ENCODE measurements at regions not wholly inside any gene's neighbourhood (a gene's known extent, or its start where the extent isn't known, plus 50 kb on each side); places are given as distances from the start of the nearest gene placed in this dataset.

DNA sequence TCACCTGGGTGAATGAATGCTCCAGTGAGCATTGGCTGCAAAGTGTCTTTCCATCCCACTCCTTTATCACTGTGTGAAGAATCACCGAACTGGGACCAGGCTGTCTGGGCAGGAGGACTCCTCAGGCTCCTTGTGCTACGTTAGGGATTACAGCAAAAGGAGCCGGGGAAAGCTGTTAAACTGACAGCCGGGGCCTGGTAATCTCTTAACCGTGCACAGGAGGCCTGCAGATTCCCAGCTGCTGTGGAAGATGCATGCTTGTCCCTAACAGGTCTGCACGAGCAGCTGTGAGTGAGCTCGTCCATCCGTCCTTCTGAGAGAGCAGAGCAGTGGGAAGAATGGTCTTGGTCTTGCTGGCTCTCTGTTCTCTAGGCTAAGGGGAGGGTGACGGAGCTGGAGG, 231.5 kb downstream of the AACS start:
- ChIA-PET POLR2A (no interaction called here), CTCF (interaction anchor here (2.2 kb wide), 1 partner anchor 59 kb away, joined by 9 read pairs; no protein-coding TSS in a partner anchor)
- no peak for TF ChIP-seq GTF2I (CRISPR knock-in tag; conservative IDR thresholded peaks at IDR 0.05)
- TF ChIP-seq ZNF416 (CRISPR knock-in tag; IDR thresholded peaks at IDR 0.05), result no peak
- no peak for TF ChIP-seq IRF2 (CRISPR knock-in tag; IDR thresholded peaks at IDR 0.05; ENCODE audit: borderline replicate concordance, low read depth)
- TF ChIP-seq, protein P1, sequence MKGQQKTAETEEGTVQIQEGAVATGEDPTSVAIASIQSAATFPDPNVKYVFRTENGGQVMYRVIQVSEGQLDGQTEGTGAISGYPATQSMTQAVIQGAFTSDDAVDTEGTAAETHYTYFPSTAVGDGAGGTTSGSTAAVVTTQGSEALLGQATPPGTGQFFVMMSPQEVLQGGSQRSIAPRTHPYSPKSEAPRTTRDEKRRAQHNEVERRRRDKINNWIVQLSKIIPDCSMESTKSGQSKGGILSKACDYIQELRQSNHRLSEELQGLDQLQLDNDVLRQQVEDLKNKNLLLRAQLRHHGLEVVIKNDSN (CRISPR knock-in tag; IDR thresholded peaks at IDR 0.05), result no peak
- no peaks in the 10 kb centered on the region for H3K27me3 Mint-ChIP-seq (ENCODE audit: low read depth)
- no peaks in the 10 kb centered on the region for H3K4me1 Mint-ChIP-seq
- DNase-seq (ENCODE audit: low spot score), result no peak
- no peak overlapping the region for H3K4me3 Mint-ChIP-seq
- no peak for ATAC-seq
- H3K36me3 Mint-ChIP-seq, result peaks cover 5% of the 10 kb centered on the region; the same call in 1 of the 2 replicates
- peaks cover 10% of the 10 kb centered on the region for H3K9me3 Mint-ChIP-seq
- no peak overlapping the region for H3K27ac Mint-ChIP-seq

DNA sequence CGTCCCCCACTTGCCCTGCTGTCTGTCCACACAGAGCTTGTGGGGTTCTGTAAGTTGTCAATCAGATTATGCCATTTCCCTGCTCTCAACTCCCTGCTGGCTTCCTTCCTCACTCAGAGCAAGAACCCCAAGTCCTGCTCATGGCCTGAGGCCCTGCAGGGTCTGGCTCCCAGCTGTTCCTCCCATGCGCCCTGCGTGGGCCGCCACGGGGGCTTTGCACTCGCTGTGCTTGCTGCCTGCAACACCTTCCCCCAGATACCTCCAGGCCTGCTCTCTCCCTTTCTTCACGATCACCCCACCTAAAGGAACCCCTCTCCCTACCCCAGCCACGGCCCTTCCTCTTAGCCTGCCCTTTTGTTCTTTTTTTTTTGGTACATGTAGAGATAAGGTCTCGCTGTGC, 234.6 kb downstream of the AACS start:
- ATAC-seq, result no peak
- ChIA-PET CTCF (no interaction called here), POLR2A (no interaction called here)
- peak overlapping the region; percentile 8; the same call in 1 of the 2 replicates for H3K27ac Mint-ChIP-seq
- H3K36me3 Mint-ChIP-seq, result peaks cover 15% of the 10 kb centered on the region
- H3K4me3 Mint-ChIP-seq, result no peak overlapping the region
- H3K9me3 Mint-ChIP-seq, result peaks cover 11% of the 10 kb centered on the region
- no peak for TF ChIP-seq MXD4 (CRISPR knock-in tag; IDR thresholded peaks at IDR 0.05; ENCODE audit: borderline replicate concordance)
- TF ChIP-seq, protein P2, sequence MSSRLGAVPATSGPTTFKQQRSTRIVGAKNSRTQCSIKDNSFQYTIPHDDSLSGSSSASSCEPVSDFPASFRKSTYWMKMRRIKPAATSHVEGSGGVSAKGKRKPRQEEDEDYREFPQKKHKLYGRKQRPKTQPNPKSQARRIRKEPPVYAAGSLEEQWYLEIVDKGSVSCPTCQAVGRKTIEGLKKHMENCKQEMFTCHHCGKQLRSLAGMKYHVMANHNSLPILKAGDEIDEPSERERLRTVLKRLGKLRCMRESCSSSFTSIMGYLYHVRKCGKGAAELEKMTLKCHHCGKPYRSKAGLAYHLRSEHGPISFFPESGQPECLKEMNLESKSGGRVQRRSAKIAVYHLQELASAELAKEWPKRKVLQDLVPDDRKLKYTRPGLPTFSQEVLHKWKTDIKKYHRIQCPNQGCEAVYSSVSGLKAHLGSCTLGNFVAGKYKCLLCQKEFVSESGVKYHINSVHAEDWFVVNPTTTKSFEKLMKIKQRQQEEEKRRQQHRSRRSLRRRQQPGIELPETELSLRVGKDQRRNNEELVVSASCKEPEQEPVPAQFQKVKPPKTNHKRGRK (CRISPR knock-in tag; IDR thresholded peaks at IDR 0.05; ENCODE audit: borderline replicate concordance), result no peak
- TF ChIP-seq KAT7 (CRISPR knock-in tag; IDR thresholded peaks at IDR 0.05; ENCODE audit: borderline replicate concordance), result no peak
- TF ChIP-seq, protein P3, sequence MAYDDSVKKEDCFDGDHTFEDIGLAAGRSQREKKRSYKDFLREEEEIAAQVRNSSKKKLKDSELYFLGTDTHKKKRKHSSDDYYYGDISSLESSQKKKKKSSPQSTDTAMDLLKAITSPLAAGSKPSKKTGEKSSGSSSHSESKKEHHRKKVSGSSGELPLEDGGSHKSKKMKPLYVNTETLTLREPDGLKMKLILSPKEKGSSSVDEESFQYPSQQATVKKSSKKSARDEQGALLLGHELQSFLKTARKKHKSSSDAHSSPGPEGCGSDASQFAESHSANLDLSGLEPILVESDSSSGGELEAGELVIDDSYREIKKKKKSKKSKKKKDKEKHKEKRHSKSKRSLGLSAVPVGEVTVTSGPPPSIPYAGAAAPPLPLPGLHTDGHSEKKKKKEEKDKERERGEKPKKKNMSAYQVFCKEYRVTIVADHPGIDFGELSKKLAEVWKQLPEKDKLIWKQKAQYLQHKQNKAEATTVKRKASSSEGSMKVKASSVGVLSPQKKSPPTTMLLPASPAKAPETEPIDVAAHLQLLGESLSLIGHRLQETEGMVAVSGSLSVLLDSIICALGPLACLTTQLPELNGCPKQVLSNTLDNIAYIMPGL (CRISPR knock-in tag; IDR thresholded peaks at IDR 0.05), result no peak
- TF ChIP-seq ZNF317 (CRISPR knock-in tag; IDR thresholded peaks at IDR 0.05; ENCODE audit: borderline replicate concordance, low read depth), result no peak
- no peak for TF ChIP-seq JAZF1 (CRISPR knock-in tag; IDR thresholded peaks at IDR 0.05)
- no peak for TF ChIP-seq SOX15 (CRISPR knock-in tag; IDR thresholded peaks at IDR 0.05)
- no peak for TF ChIP-seq MYBL2 (CRISPR knock-in tag; IDR thresholded peaks at IDR 0.05)
- no peak for TF ChIP-seq NR3C1 (CRISPR knock-in tag; conservative IDR thresholded peaks at IDR 0.05; ENCODE audit: low read depth)
- TF ChIP-seq, protein P4, sequence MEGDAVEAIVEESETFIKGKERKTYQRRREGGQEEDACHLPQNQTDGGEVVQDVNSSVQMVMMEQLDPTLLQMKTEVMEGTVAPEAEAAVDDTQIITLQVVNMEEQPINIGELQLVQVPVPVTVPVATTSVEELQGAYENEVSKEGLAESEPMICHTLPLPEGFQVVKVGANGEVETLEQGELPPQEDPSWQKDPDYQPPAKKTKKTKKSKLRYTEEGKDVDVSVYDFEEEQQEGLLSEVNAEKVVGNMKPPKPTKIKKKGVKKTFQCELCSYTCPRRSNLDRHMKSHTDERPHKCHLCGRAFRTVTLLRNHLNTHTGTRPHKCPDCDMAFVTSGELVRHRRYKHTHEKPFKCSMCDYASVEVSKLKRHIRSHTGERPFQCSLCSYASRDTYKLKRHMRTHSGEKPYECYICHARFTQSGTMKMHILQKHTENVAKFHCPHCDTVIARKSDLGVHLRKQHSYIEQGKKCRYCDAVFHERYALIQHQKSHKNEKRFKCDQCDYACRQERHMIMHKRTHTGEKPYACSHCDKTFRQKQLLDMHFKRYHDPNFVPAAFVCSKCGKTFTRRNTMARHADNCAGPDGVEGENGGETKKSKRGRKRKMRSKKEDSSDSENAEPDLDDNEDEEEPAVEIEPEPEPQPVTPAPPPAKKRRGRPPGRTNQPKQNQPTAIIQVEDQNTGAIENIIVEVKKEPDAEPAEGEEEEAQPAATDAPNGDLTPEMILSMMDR (IDR thresholded peaks at IDR 0.05), result no peak
- TF ChIP-seq, protein P5, sequence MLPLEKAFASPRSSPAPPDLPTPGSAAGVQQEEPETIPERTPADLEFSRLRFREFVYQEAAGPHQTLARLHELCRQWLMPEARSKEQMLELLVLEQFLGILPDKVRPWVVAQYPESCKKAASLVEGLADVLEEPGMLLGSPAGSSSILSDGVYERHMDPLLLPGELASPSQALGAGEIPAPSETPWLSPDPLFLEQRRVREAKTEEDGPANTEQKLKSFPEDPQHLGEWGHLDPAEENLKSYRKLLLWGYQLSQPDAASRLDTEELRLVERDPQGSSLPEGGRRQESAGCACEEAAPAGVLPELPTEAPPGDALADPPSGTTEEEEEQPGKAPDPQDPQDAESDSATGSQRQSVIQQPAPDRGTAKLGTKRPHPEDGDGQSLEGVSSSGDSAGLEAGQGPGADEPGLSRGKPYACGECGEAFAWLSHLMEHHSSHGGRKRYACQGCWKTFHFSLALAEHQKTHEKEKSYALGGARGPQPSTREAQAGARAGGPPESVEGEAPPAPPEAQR (CRISPR knock-in tag; IDR thresholded peaks at IDR 0.05), result no peak
- DNase-seq (ENCODE audit: low spot score), result no peak
- no peaks in the 10 kb centered on the region for H3K4me1 Mint-ChIP-seq
- H3K27me3 Mint-ChIP-seq (ENCODE audit: low read depth), result no peaks in the 10 kb centered on the region

DNA sequence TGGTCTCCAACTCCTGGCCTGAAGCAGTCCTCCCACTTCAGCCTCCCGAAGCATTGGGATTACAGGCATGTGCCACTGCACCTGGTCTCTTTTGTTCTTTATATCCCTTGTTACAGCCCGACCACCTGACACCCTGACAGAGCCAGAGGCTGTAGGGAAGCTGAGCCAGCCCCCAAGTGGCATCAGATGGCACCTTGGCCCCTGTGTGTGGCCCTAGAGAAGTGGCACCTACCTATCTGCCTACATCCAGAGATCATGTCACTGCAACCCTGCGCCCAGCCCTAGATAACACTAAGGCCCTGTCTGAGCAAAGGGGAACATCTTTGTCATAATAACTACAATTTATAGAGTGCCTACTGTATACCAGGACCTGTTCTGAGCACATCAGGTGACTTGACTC, 235.0 kb downstream of the AACS start:
- Mint-ChIP-seq H3K9me3 (peaks cover 11% of the 10 kb centered on the region), H3K36me3 (peaks cover 16% of the 10 kb centered on the region), H3K27ac (no peak overlapping the region), H3K4me3 (no peak overlapping the region), H3K4me1 (no peaks in the 10 kb centered on the region), H3K27me3 (ENCODE audit: low read depth) (no peaks in the 10 kb centered on the region)
- TF ChIP-seq, protein P6, sequence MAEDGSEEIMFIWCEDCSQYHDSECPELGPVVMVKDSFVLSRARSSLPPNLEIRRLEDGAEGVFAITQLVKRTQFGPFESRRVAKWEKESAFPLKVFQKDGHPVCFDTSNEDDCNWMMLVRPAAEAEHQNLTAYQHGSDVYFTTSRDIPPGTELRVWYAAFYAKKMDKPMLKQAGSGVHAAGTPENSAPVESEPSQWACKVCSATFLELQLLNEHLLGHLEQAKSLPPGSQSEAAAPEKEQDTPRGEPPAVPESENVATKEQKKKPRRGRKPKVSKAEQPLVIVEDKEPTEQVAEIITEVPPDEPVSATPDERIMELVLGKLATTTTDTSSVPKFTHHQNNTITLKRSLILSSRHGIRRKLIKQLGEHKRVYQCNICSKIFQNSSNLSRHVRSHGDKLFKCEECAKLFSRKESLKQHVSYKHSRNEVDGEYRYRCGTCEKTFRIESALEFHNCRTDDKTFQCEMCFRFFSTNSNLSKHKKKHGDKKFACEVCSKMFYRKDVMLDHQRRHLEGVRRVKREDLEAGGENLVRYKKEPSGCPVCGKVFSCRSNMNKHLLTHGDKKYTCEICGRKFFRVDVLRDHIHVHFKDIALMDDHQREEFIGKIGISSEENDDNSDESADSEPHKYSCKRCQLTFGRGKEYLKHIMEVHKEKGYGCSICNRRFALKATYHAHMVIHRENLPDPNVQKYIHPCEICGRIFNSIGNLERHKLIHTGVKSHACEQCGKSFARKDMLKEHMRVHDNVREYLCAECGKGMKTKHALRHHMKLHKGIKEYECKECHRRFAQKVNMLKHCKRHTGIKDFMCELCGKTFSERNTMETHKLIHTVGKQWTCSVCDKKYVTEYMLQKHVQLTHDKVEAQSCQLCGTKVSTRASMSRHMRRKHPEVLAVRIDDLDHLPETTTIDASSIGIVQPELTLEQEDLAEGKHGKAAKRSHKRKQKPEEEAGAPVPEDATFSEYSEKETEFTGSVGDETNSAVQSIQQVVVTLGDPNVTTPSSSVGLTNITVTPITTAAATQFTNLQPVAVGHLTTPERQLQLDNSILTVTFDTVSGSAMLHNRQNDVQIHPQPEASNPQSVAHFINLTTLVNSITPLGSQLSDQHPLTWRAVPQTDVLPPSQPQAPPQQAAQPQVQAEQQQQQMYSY (CRISPR knock-in tag; IDR thresholded peaks at IDR 0.05), result no peak
- no peak for TF ChIP-seq IRF2 (CRISPR knock-in tag; IDR thresholded peaks at IDR 0.05; ENCODE audit: borderline replicate concordance, low read depth)
- no peak for TF ChIP-seq FOXK1 (CRISPR knock-in tag; IDR thresholded peaks at IDR 0.05)
- TF ChIP-seq, protein P7, sequence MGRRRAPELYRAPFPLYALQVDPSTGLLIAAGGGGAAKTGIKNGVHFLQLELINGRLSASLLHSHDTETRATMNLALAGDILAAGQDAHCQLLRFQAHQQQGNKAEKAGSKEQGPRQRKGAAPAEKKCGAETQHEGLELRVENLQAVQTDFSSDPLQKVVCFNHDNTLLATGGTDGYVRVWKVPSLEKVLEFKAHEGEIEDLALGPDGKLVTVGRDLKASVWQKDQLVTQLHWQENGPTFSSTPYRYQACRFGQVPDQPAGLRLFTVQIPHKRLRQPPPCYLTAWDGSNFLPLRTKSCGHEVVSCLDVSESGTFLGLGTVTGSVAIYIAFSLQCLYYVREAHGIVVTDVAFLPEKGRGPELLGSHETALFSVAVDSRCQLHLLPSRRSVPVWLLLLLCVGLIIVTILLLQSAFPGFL (CRISPR knock-in tag; IDR thresholded peaks at IDR 0.05; ENCODE audit: borderline replicate concordance), result no peak
- TF ChIP-seq ZNF396 (CRISPR knock-in tag; IDR thresholded peaks at IDR 0.05; ENCODE audit: borderline replicate concordance), result no peak
- POLR2A ChIA-PET, result no interaction called here
- DNase-seq (ENCODE audit: low spot score) (no peak), ATAC-seq (no peak)
- CTCF ChIA-PET, result no interaction called here
